C4-2B (cell line): ENCODE measurements at regions not wholly inside any gene's neighbourhood (a gene's known extent, or its start where the extent isn't known, plus 50 kb on each side); places are given as distances from the start of the nearest gene placed in this dataset.

ENCODE experiments used
- ZFX ChIP-seq: fragments of 450-650 bp; IDR thresholded peaks from 2 replicates; pipeline ENCODE4 v1.6.1; 2017
- TF ChIP-seq, protein P1 (sequence below): fragments of 450-650 bp; conservative IDR thresholded peaks from 2 replicates; pipeline ENCODE4 v1.5.1; 2017; ENCODE audit warnings: mild to moderate bottlenecking

DNA sequence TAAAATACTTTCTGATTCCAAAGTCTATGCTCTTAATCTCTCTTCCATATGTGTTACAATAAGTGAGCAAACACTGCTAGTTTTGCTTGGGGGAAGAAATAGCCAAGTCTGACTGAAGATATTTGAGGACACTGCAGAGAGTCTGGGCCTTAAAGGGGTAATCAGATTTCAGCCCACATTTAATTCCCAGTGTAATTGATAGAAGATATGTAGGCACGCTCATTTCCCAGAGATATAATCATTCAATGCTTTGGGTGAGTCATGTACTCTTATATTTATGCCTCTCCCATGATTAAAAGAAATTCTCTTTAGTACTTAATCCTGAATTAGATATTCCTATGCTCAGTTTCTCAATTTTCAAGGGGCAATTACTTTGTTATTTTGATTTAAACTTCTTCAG is 178.1 kb upstream of the POM121L12 start:
- TF ChIP-seq, protein P1, sequence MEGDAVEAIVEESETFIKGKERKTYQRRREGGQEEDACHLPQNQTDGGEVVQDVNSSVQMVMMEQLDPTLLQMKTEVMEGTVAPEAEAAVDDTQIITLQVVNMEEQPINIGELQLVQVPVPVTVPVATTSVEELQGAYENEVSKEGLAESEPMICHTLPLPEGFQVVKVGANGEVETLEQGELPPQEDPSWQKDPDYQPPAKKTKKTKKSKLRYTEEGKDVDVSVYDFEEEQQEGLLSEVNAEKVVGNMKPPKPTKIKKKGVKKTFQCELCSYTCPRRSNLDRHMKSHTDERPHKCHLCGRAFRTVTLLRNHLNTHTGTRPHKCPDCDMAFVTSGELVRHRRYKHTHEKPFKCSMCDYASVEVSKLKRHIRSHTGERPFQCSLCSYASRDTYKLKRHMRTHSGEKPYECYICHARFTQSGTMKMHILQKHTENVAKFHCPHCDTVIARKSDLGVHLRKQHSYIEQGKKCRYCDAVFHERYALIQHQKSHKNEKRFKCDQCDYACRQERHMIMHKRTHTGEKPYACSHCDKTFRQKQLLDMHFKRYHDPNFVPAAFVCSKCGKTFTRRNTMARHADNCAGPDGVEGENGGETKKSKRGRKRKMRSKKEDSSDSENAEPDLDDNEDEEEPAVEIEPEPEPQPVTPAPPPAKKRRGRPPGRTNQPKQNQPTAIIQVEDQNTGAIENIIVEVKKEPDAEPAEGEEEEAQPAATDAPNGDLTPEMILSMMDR, result no peak
- TF ChIP-seq ZFX, result no peak
